Inflammatory macrophage treated with lipopolysaccharide for 1 hour (primary cell): ENCODE measurements at regions not wholly inside any gene's neighbourhood (a gene's known extent, or its start where the extent isn't known, plus 50 kb on each side); places are given as distances from the start of the nearest gene placed in this dataset.
A peak's percentile ranks its signal among the peaks of the same experiment; 100 is the strongest.

ENCODE experiments used
- DNase-seq, 2 donors: peaks; one replicate each; pipeline ENCODE4 v3.0.0-alpha.2; 2020 to 2022

DNA sequence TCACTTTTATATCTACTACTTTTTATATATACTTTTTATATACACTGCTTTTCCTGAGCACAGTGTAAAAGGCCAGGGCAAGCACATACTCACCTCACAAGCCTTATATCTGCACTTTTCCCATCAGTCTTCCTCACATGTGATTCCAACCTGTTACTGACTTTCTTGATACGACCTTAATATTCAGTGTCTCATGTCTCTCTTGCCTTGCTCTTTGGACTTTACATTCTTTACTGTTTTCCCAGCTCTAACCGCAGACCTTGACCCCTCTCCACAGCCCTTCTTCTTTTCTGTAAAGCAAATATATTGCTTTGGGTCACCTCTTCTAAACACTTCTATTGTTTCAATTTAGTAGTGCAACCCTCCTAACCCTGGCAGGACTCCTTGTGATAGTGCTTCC lies 353.1 kb upstream of the ANO5 start:
- no peak for DNase-seq

DNA sequence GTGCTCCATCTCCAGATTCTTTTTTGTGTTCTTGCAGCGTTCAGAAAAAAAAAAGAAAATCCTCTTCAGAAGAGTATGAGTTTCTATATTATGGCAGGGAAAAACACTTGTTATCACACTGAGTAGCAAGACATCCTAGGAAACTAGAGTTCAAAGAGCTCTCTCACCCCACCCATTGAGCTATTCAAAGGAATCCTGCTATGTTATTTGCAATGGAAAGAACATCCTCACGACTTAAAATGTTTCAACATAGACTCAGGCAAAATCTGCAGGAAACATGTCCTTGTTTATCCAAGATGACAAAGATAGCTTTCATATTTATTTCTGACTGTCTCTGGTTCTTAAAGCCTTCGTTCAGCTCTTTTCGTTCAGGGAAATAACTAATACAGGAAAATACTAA lies 331.6 kb upstream of the ANO5 start:
- DNase-seq: no peak

DNA sequence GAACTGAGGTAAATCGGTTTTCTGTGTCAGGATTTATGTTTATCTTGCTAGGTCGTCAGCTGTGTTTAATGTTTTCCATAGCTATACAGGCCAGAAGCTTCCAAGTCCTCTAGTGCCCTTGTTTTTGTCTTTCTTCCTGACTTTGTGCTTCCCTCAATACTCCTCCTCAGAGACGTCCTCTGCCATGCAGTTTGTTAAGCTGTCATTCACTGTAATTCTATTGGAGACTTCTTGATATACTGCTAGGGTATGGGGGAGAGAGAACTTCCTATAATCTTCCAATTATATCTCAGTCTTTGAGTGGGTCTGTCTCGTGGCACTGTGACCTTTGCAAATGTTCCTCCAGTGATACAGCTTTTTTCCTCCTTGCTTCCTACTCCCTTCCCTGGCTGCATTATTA lies 327.3 kb upstream of the ANO5 start:
- no peak for DNase-seq

DNA sequence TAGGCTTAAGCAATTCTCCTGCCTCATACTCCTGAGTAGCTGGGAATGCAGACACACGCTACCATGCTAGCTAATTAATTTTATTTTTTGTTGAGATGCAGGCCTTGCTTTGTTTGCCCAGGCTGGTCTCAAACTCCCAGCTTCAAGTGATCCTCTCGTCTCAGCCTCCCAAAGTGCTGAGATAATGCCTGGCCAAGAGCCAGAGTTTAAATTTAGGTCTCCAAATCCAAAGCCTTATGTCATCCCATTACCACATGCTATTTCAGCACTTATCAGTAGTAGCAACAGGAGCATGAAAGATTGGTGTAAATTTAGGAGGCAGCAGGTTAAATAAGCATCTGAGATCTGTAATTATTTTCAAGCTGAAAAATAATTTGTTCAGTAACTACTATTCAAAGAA lies 326.1 kb upstream of the ANO5 start:
- no peak for DNase-seq

DNA sequence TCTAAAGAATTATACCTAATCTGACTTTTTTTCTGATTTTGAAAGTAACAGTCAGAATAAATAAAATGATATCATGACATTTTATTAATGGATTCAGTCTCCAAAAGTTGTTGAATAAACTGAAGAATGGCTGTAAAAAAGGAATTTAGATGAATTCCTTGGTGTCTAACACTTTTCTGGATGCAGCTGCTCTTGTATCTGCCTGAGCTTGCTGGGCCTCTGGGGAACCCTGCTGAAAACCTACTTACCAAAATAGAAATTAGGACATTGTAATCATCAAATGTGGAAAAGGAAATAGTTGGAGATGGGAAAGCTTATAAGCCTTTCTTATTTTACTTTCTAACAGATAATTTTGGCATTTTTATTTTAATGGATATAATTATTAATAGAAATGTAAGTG lies 315.7 kb upstream of the ANO5 start:
- DNase-seq: no peak

DNA sequence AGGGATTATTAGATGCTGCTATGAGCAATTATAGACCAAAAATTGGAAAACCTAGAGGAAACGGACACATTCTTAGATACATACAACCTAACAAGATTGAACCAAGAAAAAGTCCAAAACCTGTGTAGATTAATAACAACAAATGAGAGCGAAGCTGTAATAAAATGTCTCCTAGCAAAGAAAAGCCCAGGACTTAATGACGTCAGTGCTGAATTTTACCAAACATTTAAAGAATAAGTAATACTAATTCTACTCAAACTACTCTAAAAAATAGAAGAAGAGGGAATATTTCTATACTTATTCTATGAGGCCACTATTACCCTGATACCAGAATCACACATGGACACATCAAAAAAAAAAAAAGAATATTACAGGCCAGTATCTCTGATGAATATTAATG lies 309.5 kb upstream of the ANO5 start:
- no peak for DNase-seq

DNA sequence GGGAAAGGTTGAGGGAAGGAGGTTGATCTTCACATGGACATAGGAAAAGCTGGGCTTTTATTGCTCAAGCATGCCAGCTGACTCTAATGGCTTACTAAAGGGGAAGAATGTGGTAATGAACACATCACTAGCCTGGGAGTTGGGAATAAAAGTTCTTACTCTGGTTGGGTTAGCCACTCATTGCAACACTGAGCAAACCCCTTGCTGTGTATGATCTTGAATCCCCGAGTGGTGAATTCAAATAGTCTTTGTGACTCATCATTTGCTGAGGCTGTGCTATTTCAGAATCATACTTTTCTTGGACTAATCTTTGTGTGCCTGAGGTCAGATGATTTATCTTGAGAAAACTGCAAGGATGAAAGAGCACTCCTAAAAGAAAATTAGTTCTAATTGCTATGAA lies 304.1 kb upstream of the ANO5 start:
- DNase-seq: peak; percentile 65 to 98

DNA sequence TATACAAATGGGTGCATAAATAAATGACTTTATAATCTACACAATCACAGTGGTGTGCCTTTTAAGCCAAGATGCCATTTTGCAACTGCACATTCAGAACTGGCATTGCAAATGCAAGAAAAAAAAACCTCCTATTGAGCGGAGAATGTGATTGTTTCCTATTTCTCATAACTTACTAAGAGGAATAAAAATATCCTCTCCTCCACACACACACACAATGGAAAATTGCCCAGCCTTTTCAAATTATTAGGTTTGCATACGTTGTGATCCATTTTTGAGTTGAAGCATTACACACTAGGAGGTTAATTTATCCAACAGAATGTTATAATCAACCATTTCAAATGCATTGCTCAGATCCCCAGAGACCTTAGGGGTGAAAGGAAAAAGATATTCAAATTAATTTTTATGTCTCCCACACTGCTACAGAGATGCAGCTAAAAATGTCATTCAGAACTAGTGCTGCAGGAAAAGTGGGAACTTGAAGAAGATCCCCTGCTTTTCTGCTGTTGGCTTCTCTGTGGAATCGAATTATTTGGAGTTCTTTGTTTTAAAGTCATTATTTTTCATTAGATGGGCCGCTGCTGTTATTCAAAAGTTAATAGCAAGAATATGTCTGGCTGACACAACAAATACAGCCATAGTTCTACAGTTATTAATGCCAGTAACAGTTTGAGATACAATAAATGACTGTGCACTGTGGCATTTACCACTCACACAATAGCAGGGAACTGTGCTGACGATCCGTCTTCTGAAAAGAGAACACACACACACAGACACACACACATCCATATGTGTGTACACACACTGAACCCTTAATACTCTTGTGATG lies 299.9 kb upstream of the ANO5 start:
- DNase-seq: no peak

DNA sequence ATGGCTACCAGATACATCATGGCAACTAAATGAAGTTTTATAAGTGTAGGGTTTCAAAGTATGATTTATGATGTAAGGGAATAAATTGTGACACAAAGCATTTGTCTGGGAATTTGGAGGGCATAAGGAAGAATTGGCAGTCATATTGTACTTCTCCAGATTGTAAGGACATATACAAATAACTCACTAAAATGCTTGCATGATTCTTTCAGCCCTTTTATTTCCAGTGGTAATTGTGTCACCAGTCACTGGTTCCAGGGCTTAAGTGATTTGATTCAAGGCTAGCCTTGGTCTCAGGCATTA lies 299.4 kb upstream of the ANO5 start:
- DNase-seq: no peak

DNA sequence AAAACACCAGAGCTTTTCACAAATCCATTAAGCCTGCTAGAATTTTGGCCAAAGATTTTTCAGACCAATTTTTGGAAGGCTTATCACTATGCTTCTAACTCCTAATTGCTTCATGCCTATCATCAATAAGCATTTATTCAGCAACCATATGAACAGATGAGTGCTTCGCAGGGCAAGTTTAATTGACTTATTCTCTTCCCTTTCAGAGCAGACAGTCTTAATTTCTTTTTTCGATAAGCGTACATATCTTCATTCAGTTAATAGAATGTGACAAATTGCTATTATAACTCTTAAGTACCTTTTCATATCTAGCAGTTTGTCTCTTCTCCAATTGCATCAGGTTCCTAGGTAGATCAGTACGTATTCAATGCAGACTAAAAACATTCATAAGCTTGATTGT lies 298.4 kb upstream of the ANO5 start:
- no peak for DNase-seq

DNA sequence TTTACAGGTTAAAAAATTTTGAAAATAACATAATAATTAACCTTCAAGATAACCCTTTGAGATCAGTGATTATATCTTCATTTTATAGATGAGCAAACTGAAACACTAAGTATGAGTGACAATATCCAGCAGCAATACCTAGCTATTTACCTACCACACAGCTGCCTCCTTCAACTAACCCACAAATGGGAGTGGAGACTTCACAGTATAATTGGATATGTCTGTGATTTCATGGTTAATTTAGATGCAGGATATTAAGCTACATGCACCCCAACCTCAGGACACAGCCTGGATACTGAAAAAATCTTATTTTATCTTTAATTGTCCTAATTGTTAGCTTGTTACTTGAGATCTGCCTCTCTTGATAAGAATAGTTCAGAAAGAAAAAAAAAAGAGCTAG lies 297.2 kb upstream of the ANO5 start:
- no peak for DNase-seq

DNA sequence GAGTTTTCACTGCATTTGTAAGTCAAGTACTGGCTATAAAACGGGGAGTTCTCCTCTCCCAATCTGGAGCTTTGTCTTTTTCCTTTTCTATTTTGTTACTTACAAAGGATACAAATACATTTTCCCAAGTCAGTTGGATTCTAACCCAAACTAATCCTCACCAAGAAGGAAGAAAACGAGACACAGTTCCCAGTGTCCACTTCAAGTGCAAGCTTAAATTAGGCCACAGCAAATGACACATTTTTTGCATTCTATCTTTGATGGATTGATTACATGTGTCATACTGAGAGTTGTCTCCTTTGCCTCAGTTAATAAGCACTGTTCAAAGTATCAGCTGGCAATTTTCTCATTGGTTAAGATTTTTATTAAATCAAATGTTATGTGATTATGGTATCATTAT lies 296.7 kb upstream of the ANO5 start:
- no peak for DNase-seq

DNA sequence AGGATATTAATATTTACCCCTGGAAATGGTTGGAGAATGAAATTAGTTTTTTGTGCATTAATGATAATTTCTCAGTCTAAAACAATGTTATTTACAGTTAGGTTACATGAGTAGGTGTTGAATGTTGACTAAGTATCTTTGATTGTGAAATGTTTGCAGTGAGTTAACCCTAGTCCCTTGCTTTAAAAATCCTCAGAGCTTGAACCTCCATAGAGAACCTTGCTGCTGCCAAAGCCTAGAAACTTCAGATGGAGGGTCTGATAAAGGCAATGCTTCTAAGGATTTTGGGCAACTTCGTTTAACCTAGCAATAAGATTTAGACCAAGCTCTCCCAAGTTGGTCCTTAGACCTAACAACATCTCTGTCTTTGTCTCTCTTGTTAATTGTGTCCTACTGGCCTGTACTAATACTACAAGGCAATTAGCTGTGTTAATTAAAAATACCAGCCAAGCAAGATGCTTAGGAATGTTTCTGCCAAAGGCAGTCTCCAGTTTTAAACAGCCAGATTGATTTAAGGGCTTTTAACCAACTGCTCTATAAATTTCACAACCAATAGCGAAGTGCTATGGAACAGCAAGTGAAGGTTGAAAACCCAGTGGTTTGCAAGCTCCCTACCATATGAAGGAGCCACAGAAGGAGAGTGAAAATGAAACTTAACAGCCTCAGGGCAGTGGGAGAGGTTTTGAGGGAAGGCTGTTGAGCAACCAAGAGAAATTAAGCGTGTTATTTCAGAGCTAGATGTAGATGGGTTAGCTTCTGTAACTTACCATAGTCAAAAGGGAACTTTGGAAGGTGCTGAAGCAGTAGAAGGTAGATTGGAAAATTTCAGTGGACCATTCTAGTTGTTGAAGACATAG lies 295.9 kb upstream of the ANO5 start:
- peak; percentile 45 to 84 for DNase-seq

DNA sequence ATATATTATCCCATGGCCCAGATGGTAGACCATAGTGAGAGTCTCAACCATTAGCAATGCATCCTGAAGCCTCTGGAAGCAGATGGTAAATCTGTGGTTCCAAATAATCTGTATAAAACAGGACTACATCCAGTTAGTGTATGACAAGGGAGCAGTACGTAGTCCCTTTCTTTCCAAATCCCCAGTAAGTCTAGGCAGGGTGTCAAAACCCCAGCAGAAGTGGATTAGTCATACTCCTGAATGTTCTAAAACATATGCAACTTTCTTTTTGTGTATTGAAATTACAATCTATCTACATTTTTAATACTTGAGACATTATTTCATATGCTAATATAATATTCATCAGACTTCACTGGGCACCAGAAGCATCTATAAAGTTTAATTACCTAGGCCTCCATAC lies 295.1 kb upstream of the ANO5 start:
- DNase-seq: peak; percentile 15 to 68

DNA sequence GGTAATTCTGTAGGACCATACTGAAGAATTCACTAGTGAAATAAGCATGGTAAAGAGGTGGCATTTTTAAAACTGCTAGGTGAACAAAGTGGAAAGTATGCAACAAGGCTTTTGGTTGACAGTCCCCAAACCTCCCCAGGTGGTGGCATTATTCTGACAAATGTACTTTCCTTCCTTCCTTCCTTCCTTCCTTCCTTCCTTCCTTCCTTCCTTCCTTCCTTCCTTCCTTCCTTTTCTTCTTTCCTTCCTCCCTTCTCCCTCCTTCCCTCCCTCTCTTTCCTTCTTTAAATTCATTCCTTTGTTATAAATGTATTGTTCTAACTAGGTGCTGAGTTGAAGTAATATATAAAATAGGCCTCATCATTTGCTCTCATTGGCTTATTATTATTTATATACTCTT lies 284.7 kb upstream of the ANO5 start:
- no peak for DNase-seq

DNA sequence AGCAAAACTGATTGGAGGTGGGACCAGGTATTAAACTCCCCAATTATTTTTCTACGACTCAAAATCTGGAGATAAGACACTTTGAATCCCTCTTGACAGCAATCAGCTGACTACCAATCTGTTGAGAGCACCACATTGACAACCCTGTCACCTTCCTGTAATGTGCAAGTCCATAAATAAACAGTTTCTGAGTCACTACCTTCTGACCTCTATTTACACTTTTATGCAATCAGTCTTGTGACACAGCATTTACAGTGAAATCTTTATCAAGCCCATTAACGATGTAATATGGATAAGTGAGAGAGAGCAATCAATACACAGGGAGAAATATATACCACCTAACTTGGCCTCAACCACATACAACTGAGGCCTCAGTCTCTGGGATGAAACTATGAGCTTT lies 283.7 kb upstream of the ANO5 start:
- peak; percentile 53 to 89 for DNase-seq

DNA sequence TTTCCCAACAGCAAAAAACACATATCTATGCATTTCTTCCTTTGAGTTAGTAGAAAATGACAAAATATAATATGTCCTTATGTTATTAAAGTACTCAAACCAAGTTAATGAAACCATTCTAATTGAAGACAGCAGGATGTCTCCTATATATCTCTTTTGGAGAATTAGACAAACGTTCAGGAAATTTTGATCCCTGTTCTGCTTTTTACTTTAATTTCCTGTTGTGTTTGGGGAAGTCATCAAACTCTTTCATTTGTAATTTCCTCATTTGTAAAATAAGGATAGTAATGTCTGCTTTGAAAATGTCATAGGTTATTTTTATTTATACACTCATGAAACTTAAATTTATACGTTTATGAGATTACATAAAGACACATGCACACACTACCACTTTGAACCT lies 281.8 kb upstream of the ANO5 start:
- peak; percentile 38 to 72 for DNase-seq

DNA sequence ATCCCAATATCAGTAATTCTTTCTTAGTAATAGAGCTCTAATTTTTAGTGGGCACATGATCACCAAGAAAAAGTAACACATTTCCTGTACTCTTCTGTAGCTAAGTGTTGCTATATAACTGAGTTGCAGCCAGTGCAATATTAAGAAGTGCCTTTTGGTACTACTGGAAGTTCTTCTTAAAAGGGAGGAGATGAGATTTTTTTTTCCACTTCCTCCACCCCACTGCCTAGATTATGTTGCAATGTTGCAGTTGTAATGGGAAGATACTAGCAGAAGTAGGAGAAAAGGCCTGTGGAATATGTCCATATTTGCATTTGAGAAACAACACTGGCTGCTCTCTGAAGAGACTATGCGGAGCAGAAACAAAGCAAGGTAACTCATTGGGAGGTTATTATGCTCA lies 280.6 kb upstream of the ANO5 start:
- peak; percentile 59 to 86 for DNase-seq

DNA sequence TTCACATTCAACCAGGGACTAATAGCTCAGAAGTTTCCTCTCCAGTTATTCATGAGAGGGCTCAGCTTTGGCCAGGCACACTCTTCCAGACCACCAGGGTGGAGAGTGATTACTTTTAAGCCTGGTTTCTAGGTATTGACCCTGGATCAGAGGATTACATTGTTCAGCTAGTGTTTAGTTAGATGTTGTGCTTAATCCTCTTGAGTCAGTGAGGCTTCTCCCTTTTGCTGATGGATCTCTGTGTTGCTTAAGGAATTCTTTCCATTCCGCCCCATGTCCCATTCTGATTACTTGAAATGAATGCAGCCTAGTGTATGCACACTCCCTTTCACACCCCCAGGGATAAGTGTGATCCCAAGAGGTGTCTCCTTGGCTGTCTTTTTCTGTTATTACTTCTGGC lies 271.7 kb upstream of the ANO5 start:
- no peak for DNase-seq

DNA sequence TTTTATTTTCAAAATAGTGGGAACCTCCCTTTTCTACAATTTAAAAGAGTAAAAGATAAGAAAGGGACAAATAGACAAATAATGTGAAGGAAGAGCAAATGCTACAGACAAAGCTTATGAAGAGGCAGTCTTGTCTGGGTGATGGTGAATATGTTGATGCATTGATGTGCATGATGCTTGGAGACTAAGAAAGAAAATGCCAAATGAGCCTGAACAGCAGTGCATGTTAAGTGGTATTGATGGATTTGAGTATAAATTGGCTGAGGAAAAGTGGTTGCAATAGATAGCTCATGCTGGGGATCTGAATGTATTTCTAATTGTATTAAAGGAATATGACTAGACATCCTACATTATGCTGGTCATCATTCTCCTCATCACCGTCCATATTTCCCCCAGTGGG lies 268.6 kb upstream of the ANO5 start:
- DNase-seq: no peak

DNA sequence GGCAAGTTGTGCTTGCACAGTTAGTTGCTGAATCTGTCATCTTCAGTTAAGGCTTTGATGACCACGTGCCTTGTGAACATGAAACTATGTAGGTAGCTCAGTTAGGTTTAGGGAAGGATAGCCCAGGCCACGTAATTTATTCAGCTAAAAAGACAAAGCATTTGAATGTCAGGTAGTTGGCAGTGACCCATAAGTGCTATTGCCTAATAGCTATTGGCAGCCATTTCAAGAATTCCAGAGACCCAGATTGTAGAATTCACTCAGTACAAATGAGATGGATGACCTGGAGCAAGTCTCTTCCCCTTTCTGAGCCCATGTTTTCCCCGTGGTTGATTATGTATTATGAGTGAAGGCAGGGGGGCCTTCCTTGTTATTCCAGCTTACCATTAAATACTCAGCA lies 265.3 kb upstream of the ANO5 start:
- no peak for DNase-seq

DNA sequence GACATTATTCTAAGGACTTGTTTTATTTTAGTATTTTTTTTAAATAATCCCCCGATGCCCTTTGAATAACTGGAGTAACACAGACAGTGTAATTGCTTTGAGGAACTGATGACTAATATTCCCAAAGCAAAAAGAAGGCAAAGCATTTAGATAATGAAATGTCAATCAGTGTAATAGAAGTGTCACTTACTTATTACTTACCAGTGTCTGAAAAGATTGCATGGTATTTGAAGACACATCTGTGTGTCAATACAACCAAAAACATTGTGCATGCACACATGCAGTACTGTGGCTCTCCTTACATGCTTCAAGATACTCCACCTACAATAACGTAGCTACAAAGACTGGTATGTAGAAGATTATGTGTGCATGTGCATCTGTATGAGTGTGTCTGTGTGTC lies 264.0 kb upstream of the ANO5 start:
- DNase-seq: no peak

DNA sequence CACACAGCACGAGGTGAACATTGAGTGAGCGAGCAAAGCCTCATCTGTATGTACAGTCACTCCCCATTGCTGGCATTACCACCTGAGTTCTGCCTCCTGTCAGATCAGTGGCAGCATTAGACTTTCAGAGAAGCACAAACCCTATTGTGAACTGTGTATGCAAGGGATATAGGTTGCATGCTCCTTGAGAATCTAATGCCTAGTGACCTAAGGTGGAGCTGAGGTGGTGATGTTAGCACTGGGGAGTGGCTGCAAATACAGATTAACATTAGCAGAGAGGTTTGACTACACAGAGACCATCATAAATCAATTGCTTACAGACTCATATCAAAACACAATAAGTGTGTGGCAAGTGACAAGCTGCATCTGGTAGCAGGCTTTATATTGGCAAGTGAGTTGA lies 262.5 kb upstream of the ANO5 start:
- no peak for DNase-seq

DNA sequence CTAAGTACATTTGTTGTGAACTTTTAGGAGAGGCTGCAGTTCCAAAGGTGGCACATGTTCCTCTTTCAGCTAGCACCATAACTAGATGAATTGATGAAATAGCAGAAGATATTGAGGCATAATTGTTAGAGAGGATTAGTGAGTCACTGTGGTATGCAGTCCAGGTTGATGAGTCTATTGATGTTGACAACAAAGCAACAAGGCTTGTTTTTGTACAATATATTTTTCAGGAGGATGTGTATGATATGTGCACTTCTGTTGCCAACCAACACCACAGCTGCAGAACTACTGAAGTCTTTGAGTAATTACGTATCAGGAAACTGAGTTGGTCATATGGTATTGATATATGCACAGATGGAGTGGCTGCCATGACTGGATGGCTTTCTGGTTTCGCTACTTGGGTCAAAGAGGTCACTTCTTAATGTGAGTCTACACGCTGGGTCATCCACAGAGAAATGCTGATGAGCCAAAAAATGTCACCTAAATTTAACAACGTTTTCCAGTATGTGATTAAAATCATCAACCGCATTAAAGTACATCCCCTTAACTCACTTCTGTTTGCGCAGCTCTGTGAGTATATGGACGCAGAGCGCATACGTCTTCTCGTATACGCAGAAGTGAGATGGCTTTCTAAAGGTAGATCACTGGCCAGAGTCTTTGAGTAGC lies 261.3 kb upstream of the ANO5 start:
- no peak for DNase-seq
